ENCODE measurements at regions not wholly inside any gene's neighbourhood (a gene's known extent, or its start where the extent isn't known, plus 50 kb on each side); places are given as distances from the start of the nearest gene placed in this dataset.

DNA sequence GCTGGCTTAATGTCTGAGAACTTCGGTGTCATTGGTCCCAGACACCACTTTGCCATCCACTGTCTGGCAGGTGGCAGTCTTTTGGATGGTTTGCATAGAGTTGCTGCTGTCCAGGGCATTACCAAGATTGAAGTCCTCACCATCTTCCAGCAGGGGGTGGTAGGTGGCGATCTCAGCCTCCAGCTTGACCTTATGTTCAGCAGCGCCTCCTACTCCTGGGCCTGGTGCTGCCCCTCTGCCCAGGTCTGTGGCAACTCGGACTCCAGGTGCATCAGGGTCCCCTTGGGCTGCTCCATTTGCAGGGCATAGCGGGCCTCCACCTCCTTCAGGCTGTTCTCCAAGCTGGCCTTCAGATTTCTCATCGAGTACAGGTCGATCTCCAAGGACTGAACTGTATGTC is 573.3 kb upstream of the NCAM2 start:
- TF ChIP-seq, protein P1, sequence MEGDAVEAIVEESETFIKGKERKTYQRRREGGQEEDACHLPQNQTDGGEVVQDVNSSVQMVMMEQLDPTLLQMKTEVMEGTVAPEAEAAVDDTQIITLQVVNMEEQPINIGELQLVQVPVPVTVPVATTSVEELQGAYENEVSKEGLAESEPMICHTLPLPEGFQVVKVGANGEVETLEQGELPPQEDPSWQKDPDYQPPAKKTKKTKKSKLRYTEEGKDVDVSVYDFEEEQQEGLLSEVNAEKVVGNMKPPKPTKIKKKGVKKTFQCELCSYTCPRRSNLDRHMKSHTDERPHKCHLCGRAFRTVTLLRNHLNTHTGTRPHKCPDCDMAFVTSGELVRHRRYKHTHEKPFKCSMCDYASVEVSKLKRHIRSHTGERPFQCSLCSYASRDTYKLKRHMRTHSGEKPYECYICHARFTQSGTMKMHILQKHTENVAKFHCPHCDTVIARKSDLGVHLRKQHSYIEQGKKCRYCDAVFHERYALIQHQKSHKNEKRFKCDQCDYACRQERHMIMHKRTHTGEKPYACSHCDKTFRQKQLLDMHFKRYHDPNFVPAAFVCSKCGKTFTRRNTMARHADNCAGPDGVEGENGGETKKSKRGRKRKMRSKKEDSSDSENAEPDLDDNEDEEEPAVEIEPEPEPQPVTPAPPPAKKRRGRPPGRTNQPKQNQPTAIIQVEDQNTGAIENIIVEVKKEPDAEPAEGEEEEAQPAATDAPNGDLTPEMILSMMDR (IDR thresholded peaks at IDR 0.05; ENCODE audit: insufficient read depth, low read depth, low read length): no peak
- no peak for TF ChIP-seq EZH2 (IDR thresholded peaks at IDR 0.05; ENCODE audit: insufficient read depth, low read length)

Measured in astrocyte (in vitro differentiated cells and primary cell).